ENCODE measurements at regions not wholly inside any gene's neighbourhood (a gene's known extent, or its start where the extent isn't known, plus 50 kb on each side); places are given as distances from the start of the nearest gene placed in this dataset.

DNA sequence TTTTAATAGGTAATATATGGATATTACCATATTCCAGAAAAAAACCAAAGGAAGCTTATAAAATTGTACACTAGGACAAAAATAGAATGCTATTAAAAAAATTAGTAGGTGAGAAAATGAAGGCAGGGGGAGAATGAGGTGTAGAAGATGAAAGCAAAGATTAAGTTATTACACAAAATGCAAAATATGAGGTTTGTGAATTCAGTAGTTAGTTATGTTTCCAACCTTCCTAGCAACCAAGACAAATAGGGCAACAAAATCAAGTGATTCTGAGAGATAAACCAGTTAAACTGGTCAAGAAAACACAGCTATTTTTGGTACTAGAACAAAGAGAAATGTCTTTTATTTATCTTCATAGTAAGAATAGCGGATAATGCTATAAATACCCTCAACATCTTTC, 300.0 kb upstream of the RASGEF1B start:
- peaks cover 0 to 3% of the 10 kb centered on the region in 2 donors for H3K27me3 Mint-ChIP-seq
- intact Hi-C loops (cut with micrococcal nuclease): no loop called here
- H3K4me3 Mint-ChIP-seq: no peak overlapping the region
- ChIA-PET POLR2A (ENCODE audit: partially characterized antibody) (no interaction called here), CTCF (ENCODE audit: partially characterized antibody) (no interaction called here)
- no peaks in the 10 kb centered on the region for H3K36me3 Mint-ChIP-seq
- Histone ChIP-seq H3K36me3 (ENCODE audit: insufficient read depth, low read length) (no peaks in the 10 kb centered on the region), H3K4me3 (ENCODE audit: low read length in 2 of 2) (no peak overlapping the region), H3K4me1 (ENCODE audit: insufficient read depth, low read length) (no peaks in the 10 kb centered on the region), H3K27ac (ENCODE audit: low read depth, low read length) (no peak overlapping the region), H3K27me3 (ENCODE audit: insufficient read depth, low read length) (no peaks in the 10 kb centered on the region), H3K9me3 (ENCODE audit: control insufficient read depth in 1 of 2, low read length in 2 of 2) (no peaks in the 10 kb centered on the region)
- no peaks in the 10 kb centered on the region for H3K4me1 Mint-ChIP-seq
- no peak for DNase-seq
- H3K9me3 Mint-ChIP-seq: no peaks in the 10 kb centered on the region
- H3K27ac Mint-ChIP-seq: no peak overlapping the region

DNA sequence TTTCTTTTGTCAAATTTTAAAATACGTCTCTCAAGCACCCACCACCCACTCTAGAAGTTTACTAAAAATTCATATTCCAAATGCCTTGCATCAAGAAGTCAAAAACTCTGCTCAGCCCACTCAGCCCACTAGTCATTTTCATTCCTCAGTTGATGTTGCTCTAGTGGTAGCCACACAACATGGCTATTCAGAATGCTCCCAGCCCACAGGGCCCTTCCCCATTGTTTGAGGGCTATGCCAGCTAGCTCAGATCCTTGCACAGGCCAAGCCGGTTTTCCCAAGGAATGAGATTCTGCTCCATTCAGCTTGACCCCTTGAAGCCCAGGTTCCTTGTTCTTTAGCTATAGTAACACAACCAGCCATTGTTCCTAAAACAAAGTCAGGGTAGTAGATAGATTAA, 297.5 kb upstream of the RASGEF1B start:
- H3K36me3 Mint-ChIP-seq: no peaks in the 10 kb centered on the region
- H3K4me1 Mint-ChIP-seq: no peaks in the 10 kb centered on the region
- Histone ChIP-seq H3K27ac (ENCODE audit: low read depth, low read length) (no peak overlapping the region), H3K36me3 (ENCODE audit: insufficient read depth, low read length) (no peaks in the 10 kb centered on the region), H3K9me3 (ENCODE audit: control insufficient read depth in 1 of 2, low read length in 2 of 2) (no peaks in the 10 kb centered on the region), H3K4me1 (ENCODE audit: insufficient read depth, low read length) (no peaks in the 10 kb centered on the region), H3K27me3 (ENCODE audit: insufficient read depth, low read length) (no peaks in the 10 kb centered on the region), H3K4me3 (ENCODE audit: low read length in 2 of 2) (no peak overlapping the region)
- POLR2A ChIA-PET (ENCODE audit: partially characterized antibody): no interaction called here
- H3K4me3 Mint-ChIP-seq: no peak overlapping the region
- H3K27me3 Mint-ChIP-seq: peaks cover 0 to 3% of the 10 kb centered on the region in 2 donors
- no peaks in the 10 kb centered on the region for H3K9me3 Mint-ChIP-seq
- intact Hi-C loops (cut with micrococcal nuclease): no loop called here
- DNase-seq: no peak
- H3K27ac Mint-ChIP-seq: no peak overlapping the region
- CTCF ChIA-PET (ENCODE audit: partially characterized antibody): interaction anchor here (1.3 kb wide), 1 partner anchor 9 kb away, joined by 3 read pairs; no protein-coding TSS in a partner anchor

DNA sequence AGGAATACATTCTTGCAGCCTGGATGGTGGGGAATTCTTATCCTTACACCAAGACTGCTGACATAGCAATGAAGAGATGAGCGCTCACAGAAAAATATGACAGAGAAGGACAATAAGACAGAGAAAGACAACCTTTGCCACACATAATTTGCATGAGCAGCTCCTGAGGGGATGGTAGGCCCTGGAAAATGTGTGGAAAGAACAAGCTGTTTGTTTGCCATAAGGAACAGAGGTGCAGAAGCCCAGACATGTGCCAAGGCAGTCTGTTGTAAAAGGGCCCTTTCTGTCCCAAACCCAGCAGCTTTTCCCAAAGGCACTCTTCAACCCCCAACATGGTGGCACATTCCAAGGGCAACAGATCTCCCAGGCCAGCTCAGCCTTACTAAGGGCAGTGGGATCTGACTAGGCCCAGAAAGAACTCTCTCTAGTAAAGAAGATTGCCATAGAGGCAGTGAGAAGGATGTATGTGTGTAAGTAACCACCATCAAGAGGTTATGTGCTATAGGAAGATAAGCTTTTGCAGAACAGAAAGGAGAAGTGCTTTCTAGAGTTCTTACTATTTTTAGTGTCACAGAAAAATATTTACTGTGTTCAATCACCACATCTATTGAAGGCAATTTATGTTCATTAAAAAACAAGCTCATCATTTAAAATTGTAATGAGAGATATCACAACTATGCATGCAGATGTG, 287.0 kb upstream of the RASGEF1B start:
- H3K27ac ChIP-seq (ENCODE audit: low read depth, low read length): no peak overlapping the region

DNA sequence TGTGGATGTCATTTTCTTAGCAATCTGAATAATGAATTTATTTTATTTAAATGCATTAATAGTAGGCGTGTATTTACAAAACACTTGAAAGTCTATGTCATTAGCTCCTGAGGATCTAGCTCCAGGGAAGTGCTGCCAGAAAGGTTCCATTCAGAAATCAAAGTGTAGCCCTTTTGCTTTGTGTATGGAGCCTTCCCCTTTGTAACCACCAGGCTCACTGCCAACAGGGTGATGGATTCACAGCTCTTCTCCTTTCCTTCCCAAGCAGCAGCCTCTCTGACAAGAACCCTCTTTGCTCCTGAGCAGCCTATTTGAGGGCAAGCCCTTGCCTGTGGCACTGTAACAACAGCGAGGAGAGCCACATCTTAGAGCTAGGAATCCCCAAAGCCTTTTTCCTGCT, 286.0 kb upstream of the RASGEF1B start:
- H3K27me3 Mint-ChIP-seq: peaks cover 0 to 2% of the 10 kb centered on the region in 2 donors
- POLR2A ChIA-PET (ENCODE audit: partially characterized antibody): no interaction called here
- H3K4me3 ChIP-seq (ENCODE audit: low read length in 2 of 2): no peak overlapping the region
- H3K27ac Mint-ChIP-seq: no peak overlapping the region
- H3K36me3 Mint-ChIP-seq: no peaks in the 10 kb centered on the region
- CTCF ChIA-PET (ENCODE audit: partially characterized antibody): no interaction called here
- peaks cover 0 to 2% (median 0%) of the 10 kb centered on the region in 8 donors for H3K9me3 Mint-ChIP-seq
- no peaks in the 10 kb centered on the region for H3K9me3 ChIP-seq (ENCODE audit: control insufficient read depth in 1 of 2, low read length in 2 of 2)
- DNase-seq: no peak
- H3K4me1 ChIP-seq (ENCODE audit: insufficient read depth, low read length): no peaks in the 10 kb centered on the region
- no peak overlapping the region for H3K27ac ChIP-seq (ENCODE audit: low read depth, low read length)
- H3K4me1 Mint-ChIP-seq: peaks cover 0 to 6% (median under 1%) of the 10 kb centered on the region in 4 donors
- H3K27me3 ChIP-seq (ENCODE audit: insufficient read depth, low read length): no peaks in the 10 kb centered on the region
- intact Hi-C loops (cut with micrococcal nuclease): no loop called here
- no peak overlapping the region for H3K4me3 Mint-ChIP-seq
- H3K36me3 ChIP-seq (ENCODE audit: insufficient read depth, low read length): no peaks in the 10 kb centered on the region

More for the DNA sequence above, 287.0 kb upstream of the RASGEF1B start:
- Mint-ChIP-seq H3K36me3 (no peaks in the 10 kb centered on the region), H3K27me3 (peaks cover 0 to 2% of the 10 kb centered on the region in 2 donors), H3K4me3 (no peak overlapping the region), H3K4me1 (peaks cover 0 to 6% (median under 1%) of the 10 kb centered on the region in 4 donors), H3K9me3 (peaks cover 0 to 2% (median 0%) of the 10 kb centered on the region in 8 donors), H3K27ac (no peak overlapping the region)
- ChIA-PET POLR2A (ENCODE audit: partially characterized antibody) (no interaction called here), CTCF (ENCODE audit: partially characterized antibody) (no interaction called here)
- no peaks in the 10 kb centered on the region for H3K9me3 ChIP-seq (ENCODE audit: control insufficient read depth in 1 of 2, low read length in 2 of 2)
- intact Hi-C loops (cut with micrococcal nuclease): no loop called here
- no peak overlapping the region for H3K4me3 ChIP-seq (ENCODE audit: low read length in 2 of 2)
- no peak for DNase-seq
- no peaks in the 10 kb centered on the region for H3K36me3 ChIP-seq (ENCODE audit: insufficient read depth, low read length)
- no peaks in the 10 kb centered on the region for H3K4me1 ChIP-seq (ENCODE audit: insufficient read depth, low read length)
- H3K27me3 ChIP-seq (ENCODE audit: insufficient read depth, low read length): no peaks in the 10 kb centered on the region

DNA sequence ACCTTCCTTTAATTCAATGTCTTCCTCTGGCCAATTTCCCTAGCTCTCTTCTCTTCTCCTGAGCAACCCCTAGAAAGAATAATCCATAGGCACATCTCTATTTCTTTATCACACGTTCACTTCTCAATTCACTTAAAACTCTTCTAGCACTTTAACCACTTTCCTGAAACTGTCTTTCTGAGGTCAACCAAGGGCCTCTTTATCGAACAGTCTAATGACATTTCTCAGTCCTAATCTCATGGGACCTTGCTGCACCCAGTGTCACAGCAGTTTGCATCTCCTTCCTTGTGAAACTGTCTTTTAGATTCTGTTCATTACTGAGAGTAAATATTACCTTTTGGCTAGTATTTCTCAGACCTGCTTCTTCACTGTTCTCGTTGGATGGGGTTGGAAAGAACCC, 285.3 kb upstream of the RASGEF1B start:
- H3K4me3 Mint-ChIP-seq: no peak overlapping the region
- no peak overlapping the region for H3K4me3 ChIP-seq (ENCODE audit: low read length in 2 of 2)

DNA sequence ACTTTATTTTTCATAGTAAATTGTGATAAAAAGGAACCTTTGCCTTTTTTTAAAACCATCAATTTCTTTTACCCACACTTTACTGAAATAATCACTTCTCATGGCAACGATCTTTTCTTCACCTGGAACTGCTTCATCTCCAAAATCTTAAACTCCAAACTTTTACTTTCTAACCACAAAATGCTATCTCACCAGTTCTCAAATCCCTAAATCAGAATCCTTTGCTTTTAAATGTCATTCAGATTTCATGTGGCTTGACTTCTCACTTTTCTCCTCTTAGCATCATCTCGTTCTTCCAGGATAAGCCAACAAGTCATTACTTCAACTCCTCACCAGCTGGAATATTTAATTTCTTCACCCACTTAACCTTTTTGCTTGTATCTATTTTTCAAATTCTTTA, 284.3 kb upstream of the RASGEF1B start:
- intact Hi-C loops (cut with micrococcal nuclease): no loop called here
- H3K9me3 Mint-ChIP-seq: peaks cover 0 to 2% (median 0%) of the 10 kb centered on the region in 8 donors
- peaks cover 0 to 6% (median under 1%) of the 10 kb centered on the region in 4 donors for H3K4me1 Mint-ChIP-seq
- no peak overlapping the region for H3K4me3 Mint-ChIP-seq
- Histone ChIP-seq H3K9me3 (ENCODE audit: control insufficient read depth in 1 of 2, low read length in 2 of 2) (no peaks in the 10 kb centered on the region), H3K27me3 (ENCODE audit: insufficient read depth, low read length) (no peaks in the 10 kb centered on the region), H3K27ac (ENCODE audit: low read depth, low read length) (no peak overlapping the region), H3K4me1 (ENCODE audit: insufficient read depth, low read length) (no peaks in the 10 kb centered on the region), H3K4me3 (ENCODE audit: low read length in 2 of 2) (no peak overlapping the region), H3K36me3 (ENCODE audit: insufficient read depth, low read length) (no peaks in the 10 kb centered on the region)
- no peak overlapping the region for H3K27ac Mint-ChIP-seq
- no peaks in the 10 kb centered on the region for H3K36me3 Mint-ChIP-seq
- CTCF ChIA-PET (ENCODE audit: partially characterized antibody): no interaction called here
- POLR2A ChIA-PET (ENCODE audit: partially characterized antibody): no interaction called here
- no peak for DNase-seq
- peaks cover 0 to 2% of the 10 kb centered on the region in 2 donors for H3K27me3 Mint-ChIP-seq

More for the DNA sequence above, 285.3 kb upstream of the RASGEF1B start:
- Histone ChIP-seq H3K4me1 (ENCODE audit: insufficient read depth, low read length) (no peaks in the 10 kb centered on the region), H3K27me3 (ENCODE audit: insufficient read depth, low read length) (no peaks in the 10 kb centered on the region), H3K36me3 (ENCODE audit: insufficient read depth, low read length) (no peaks in the 10 kb centered on the region), H3K9me3 (ENCODE audit: control insufficient read depth in 1 of 2, low read length in 2 of 2) (no peaks in the 10 kb centered on the region), H3K27ac (ENCODE audit: low read depth, low read length) (no peak overlapping the region)
- Mint-ChIP-seq H3K27ac (no peak overlapping the region), H3K4me1 (peaks cover 0 to 6% (median under 1%) of the 10 kb centered on the region in 4 donors), H3K9me3 (peaks cover 0 to 2% (median 0%) of the 10 kb centered on the region in 8 donors), H3K27me3 (peaks cover 0 to 2% of the 10 kb centered on the region in 2 donors), H3K36me3 (no peaks in the 10 kb centered on the region)
- intact Hi-C loops (cut with micrococcal nuclease): no loop called here
- POLR2A ChIA-PET (ENCODE audit: partially characterized antibody): no interaction called here
- CTCF ChIA-PET (ENCODE audit: partially characterized antibody): interaction anchor here (0.9 kb wide), 1 partner anchor 9 kb away, joined by 3 read pairs; no protein-coding TSS in a partner anchor
- no peak for DNase-seq

DNA sequence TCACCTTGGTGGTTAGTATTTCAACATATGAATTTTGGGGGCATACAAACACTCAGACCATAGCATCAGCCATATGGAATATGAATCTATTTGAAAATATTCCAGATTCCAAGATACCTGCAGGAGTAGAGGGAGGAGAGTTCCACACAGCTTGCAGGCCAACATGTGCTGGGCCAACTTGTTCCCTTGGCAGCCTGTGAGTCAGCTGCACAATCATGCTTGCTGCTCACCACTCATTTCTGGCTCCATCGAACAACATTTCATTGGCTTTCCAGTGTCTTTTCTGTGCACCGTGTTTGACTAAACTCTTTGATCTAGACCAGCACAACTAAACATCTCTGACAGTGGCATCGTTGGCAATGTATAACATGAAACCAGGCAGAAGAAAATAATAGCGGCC, 282.5 kb upstream of the RASGEF1B start:
- Mint-ChIP-seq H3K9me3 (peaks cover 0 to 2% (median 0%) of the 10 kb centered on the region in 8 donors), H3K27ac (no peak overlapping the region), H3K4me1 (peaks cover 0 to 6% (median under 1%) of the 10 kb centered on the region in 4 donors), H3K4me3 (no peak overlapping the region), H3K36me3 (no peaks in the 10 kb centered on the region), H3K27me3 (no peaks in the 10 kb centered on the region)
- Histone ChIP-seq H3K36me3 (ENCODE audit: insufficient read depth, low read length) (no peaks in the 10 kb centered on the region), H3K4me1 (ENCODE audit: insufficient read depth, low read length) (no peaks in the 10 kb centered on the region), H3K4me3 (ENCODE audit: low read length in 2 of 2) (no peak overlapping the region), H3K27me3 (ENCODE audit: insufficient read depth, low read length) (no peaks in the 10 kb centered on the region), H3K27ac (ENCODE audit: low read depth, low read length) (no peak overlapping the region), H3K9me3 (ENCODE audit: control insufficient read depth in 1 of 2, low read length in 2 of 2) (no peaks in the 10 kb centered on the region)
- ChIA-PET POLR2A (ENCODE audit: partially characterized antibody) (no interaction called here), CTCF (ENCODE audit: partially characterized antibody) (no interaction called here)
- intact Hi-C loops (cut with micrococcal nuclease): no loop called here
- no peak for DNase-seq
